H1 (cell line): ENCODE measurements at regions not wholly inside any gene's neighbourhood (a gene's known extent, or its start where the extent isn't known, plus 50 kb on each side); places are given as distances from the start of the nearest gene placed in this dataset.

ENCODE experiments used
- BRCA1 ChIP-seq: IDR thresholded peaks from 2 replicates; pipeline ENCODE4 v1.6.1; 2012; ENCODE audit warnings: low read depth, low read length, improper control_type of control experiment
- EGR1 ChIP-seq: IDR thresholded peaks from 2 replicates; pipeline ENCODE4 v1.6.1; 2011; ENCODE audit warnings: low read depth, low read length, borderline replicate concordance
- EZH2 ChIP-seq: fragments of 200-600 bp; sonication (generic); IDR thresholded peaks from 2 replicates; pipeline ENCODE4 v1.7.1; 2012; ENCODE audit warnings: low read depth, mild to moderate bottlenecking, moderate library complexity, low read length, inconsistent platforms; ENCODE audit not compliant: severe bottlenecking
- GABPA ChIP-seq: IDR thresholded peaks from 2 replicates; pipeline ENCODE4 v1.6.1; 2011; ENCODE audit warnings: mild to moderate bottlenecking, low read length, moderate library complexity, borderline replicate concordance; ENCODE audit not compliant: insufficient read depth
- PHF8 ChIP-seq: fragments of 200-600 bp; sonication (generic); conservative IDR thresholded peaks from 2 replicates; pipeline ENCODE4 v1.7.1; 2012; ENCODE audit warnings: low read depth, mild to moderate bottlenecking, inconsistent platforms, low read length, moderate library complexity
- RFX5 ChIP-seq: IDR thresholded peaks from 2 replicates; pipeline ENCODE4 v1.6.1; 2011; ENCODE audit warnings: low read depth, low read length, improper control_type of control experiment, borderline replicate concordance
- SP2 ChIP-seq: IDR thresholded peaks from 2 replicates; pipeline ENCODE4 v1.6.1; 2012; ENCODE audit warnings: mild to moderate bottlenecking, low read length, inconsistent platforms
- SUZ12 ChIP-seq: fragments of 200-600 bp; sonication (generic); IDR thresholded peaks from 2 replicates; pipeline ENCODE4 v1.6.1; 2012; ENCODE audit warnings: mild to moderate bottlenecking, inconsistent platforms, low read length, moderate library complexity, mixed read lengths
- TCF12 ChIP-seq: IDR thresholded peaks from 2 replicates; pipeline ENCODE4 v1.6.1; 2011; ENCODE audit warnings: low read depth, mild to moderate bottlenecking, low read length
- TF ChIP-seq, protein P1 (sequence below): fragments of 300-600 bp; sonication (generic); IDR thresholded peaks from 2 replicates; pipeline ENCODE4 v1.7.1; 2012; ENCODE audit warnings: low read length, moderate library complexity, mild to moderate bottlenecking, inconsistent platforms; ENCODE audit not compliant: insufficient replicate concordance

DNA sequence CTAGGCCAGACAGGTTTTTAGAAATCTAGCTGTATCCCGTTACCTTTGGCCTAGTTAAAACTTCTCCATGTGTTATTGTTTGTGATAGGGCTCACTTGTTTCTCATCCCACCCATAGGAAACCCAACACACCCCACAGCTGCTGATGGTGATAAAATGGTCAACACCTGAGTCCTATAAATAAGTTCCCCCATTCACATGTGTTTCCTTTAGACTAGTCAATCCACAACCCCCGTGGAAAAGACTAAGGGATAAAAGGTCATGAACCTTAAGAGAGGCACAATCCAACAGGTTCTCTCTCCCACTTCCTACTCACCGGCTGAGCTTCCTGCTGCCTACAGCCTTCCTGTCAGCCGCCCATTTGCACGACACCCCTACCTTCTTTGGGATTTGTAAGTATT lies 768.4 kb downstream of the JRKL start (continued):
- TF ChIP-seq, protein P1, sequence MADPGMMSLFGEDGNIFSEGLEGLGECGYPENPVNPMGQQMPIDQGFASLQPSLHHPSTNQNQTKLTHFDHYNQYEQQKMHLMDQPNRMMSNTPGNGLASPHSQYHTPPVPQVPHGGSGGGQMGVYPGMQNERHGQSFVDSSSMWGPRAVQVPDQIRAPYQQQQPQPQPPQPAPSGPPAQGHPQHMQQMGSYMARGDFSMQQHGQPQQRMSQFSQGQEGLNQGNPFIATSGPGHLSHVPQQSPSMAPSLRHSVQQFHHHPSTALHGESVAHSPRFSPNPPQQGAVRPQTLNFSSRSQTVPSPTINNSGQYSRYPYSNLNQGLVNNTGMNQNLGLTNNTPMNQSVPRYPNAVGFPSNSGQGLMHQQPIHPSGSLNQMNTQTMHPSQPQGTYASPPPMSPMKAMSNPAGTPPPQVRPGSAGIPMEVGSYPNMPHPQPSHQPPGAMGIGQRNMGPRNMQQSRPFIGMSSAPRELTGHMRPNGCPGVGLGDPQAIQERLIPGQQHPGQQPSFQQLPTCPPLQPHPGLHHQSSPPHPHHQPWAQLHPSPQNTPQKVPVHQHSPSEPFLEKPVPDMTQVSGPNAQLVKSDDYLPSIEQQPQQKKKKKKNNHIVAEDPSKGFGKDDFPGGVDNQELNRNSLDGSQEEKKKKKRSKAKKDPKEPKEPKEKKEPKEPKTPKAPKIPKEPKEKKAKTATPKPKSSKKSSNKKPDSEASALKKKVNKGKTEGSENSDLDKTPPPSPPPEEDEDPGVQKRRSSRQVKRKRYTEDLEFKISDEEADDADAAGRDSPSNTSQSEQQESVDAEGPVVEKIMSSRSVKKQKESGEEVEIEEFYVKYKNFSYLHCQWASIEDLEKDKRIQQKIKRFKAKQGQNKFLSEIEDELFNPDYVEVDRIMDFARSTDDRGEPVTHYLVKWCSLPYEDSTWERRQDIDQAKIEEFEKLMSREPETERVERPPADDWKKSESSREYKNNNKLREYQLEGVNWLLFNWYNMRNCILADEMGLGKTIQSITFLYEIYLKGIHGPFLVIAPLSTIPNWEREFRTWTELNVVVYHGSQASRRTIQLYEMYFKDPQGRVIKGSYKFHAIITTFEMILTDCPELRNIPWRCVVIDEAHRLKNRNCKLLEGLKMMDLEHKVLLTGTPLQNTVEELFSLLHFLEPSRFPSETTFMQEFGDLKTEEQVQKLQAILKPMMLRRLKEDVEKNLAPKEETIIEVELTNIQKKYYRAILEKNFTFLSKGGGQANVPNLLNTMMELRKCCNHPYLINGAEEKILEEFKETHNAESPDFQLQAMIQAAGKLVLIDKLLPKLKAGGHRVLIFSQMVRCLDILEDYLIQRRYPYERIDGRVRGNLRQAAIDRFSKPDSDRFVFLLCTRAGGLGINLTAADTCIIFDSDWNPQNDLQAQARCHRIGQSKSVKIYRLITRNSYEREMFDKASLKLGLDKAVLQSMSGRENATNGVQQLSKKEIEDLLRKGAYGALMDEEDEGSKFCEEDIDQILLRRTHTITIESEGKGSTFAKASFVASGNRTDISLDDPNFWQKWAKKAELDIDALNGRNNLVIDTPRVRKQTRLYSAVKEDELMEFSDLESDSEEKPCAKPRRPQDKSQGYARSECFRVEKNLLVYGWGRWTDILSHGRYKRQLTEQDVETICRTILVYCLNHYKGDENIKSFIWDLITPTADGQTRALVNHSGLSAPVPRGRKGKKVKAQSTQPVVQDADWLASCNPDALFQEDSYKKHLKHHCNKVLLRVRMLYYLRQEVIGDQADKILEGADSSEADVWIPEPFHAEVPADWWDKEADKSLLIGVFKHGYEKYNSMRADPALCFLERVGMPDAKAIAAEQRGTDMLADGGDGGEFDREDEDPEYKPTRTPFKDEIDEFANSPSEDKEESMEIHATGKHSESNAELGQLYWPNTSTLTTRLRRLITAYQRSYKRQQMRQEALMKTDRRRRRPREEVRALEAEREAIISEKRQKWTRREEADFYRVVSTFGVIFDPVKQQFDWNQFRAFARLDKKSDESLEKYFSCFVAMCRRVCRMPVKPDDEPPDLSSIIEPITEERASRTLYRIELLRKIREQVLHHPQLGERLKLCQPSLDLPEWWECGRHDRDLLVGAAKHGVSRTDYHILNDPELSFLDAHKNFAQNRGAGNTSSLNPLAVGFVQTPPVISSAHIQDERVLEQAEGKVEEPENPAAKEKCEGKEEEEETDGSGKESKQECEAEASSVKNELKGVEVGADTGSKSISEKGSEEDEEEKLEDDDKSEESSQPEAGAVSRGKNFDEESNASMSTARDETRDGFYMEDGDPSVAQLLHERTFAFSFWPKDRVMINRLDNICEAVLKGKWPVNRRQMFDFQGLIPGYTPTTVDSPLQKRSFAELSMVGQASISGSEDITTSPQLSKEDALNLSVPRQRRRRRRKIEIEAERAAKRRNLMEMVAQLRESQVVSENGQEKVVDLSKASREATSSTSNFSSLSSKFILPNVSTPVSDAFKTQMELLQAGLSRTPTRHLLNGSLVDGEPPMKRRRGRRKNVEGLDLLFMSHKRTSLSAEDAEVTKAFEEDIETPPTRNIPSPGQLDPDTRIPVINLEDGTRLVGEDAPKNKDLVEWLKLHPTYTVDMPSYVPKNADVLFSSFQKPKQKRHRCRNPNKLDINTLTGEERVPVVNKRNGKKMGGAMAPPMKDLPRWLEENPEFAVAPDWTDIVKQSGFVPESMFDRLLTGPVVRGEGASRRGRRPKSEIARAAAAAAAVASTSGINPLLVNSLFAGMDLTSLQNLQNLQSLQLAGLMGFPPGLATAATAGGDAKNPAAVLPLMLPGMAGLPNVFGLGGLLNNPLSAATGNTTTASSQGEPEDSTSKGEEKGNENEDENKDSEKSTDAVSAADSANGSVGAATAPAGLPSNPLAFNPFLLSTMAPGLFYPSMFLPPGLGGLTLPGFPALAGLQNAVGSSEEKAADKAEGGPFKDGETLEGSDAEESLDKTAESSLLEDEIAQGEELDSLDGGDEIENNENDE: no peak
- no peak for TF ChIP-seq EZH2
- no peak for TF ChIP-seq SP2
- no peak for TF ChIP-seq PHF8
- TF ChIP-seq GABPA: no peak
- no peak for TF ChIP-seq TCF12
- TF ChIP-seq SUZ12: no peak
- TF ChIP-seq RFX5: no peak
- no peak for TF ChIP-seq EGR1
- TF ChIP-seq BRCA1: no peak
